Body of pancreas (tissue), 4 donors: ENCODE measurements at regions not wholly inside any gene's neighbourhood (a gene's known extent, or its start where the extent isn't known, plus 50 kb on each side); places are given as distances from the start of the nearest gene placed in this dataset.

Source experiments
- POLR2A ChIP-seq, 3 donors: fragments of 450-650 bp; IDR thresholded peaks; one replicate each; pipeline ENCODE4 v1.6.1; 2016; ENCODE audit warnings: antibody characterized with exemption in 3 of 3, mild to moderate bottlenecking in 2 of 3
- TF ChIP-seq, protein P1 (sequence below), 7 experiments: fragments of 450-650 bp in 4 of 7; fragments of 200-600 bp in 3 of 7; sonication (generic) in 3 of 7; IDR thresholded peaks; one replicate each; pipeline ENCODE4 v1.5.1; 2016 to 2019; ENCODE audit warnings: antibody characterized with exemption in 7 of 7

DNA sequence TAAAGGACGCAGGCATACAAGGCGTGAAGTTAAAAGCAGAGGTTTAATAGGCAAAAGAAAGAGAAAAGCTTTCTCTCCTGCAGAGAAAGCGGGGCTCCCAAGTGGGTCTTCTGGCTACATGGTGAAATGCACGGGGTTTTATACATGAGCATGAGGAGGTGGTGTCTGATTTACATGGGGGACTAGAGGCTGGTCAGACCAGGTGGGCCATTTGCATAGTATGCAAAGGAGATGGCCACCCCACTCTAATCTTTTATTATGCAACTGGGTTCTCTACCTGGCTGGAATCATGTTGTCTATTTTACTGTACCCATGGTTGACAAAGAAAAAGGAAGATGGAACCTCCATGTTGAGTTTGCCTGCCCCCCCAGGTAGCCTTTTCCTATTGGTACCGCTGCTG is 356.2 kb downstream of the KCNJ3 start:
- TF ChIP-seq, protein P1, sequence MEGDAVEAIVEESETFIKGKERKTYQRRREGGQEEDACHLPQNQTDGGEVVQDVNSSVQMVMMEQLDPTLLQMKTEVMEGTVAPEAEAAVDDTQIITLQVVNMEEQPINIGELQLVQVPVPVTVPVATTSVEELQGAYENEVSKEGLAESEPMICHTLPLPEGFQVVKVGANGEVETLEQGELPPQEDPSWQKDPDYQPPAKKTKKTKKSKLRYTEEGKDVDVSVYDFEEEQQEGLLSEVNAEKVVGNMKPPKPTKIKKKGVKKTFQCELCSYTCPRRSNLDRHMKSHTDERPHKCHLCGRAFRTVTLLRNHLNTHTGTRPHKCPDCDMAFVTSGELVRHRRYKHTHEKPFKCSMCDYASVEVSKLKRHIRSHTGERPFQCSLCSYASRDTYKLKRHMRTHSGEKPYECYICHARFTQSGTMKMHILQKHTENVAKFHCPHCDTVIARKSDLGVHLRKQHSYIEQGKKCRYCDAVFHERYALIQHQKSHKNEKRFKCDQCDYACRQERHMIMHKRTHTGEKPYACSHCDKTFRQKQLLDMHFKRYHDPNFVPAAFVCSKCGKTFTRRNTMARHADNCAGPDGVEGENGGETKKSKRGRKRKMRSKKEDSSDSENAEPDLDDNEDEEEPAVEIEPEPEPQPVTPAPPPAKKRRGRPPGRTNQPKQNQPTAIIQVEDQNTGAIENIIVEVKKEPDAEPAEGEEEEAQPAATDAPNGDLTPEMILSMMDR (IDR thresholded peaks at IDR 0.05) = no peak
- TF ChIP-seq POLR2A (IDR thresholded peaks at IDR 0.05) = no peak
